ENCODE measurements at regions not wholly inside any gene's neighbourhood (a gene's known extent, or its start where the extent isn't known, plus 50 kb on each side); places are given as distances from the start of the nearest gene placed in this dataset.

- POLR2A ChIA-PET (ENCODE audit: unreplicated experiment), result no interaction called here
These were observed 465.0 kb downstream of the TDRD3 start for GRCh38 chr13:60862036-60862435.

GRCh38 chr13:60857698-60858097 lies 460.7 kb downstream of the TDRD3 start:
- Histone ChIP-seq H3K79me2 (ENCODE audit: low read depth) (no peaks in the 10 kb centered on the region), H3K36me3 (ENCODE audit: low read depth) (no peaks in the 10 kb centered on the region), H3K4me2 (no peak overlapping the region), H3K4me3 (no peak overlapping the region), H3K27me3 (ENCODE audit: insufficient read depth, low read depth) (no peaks in the 10 kb centered on the region), H3K27ac (no peak overlapping the region), H2AFZ (no peak overlapping the region), H3K9me2 (ENCODE audit: insufficient read depth) (no peaks in the 10 kb centered on the region), H4K20me1 (ENCODE audit: insufficient read depth) (no peaks in the 10 kb centered on the region), H3F3A (ENCODE audit: insufficient read depth, low read depth) (no peaks in the 10 kb centered on the region), H3K4me1 (replicated peaks; ENCODE audit: insufficient read depth) (no peaks in the 10 kb centered on the region), H3K9me3 (ENCODE audit: insufficient read depth, low read depth) (no peaks in the 10 kb centered on the region)
- intact Hi-C loops (cut with micrococcal nuclease; ENCODE audit: unreplicated experiment), result no loop called here
- TF ChIP-seq CTCF (conservative IDR thresholded peaks at IDR 0.05) (no peak), EZH2 (IDR thresholded peaks at IDR 0.05; ENCODE audit: low read depth) (no peak)
- no peak for DNase-seq
- ChIA-PET CTCF (no interaction called here), POLR2A (ENCODE audit: unreplicated experiment) (no interaction called here)
- no TSS peak for BruUV-seq (replicated peaks)

More at GRCh38 chr13:60862036-60862435, 465.0 kb downstream of the TDRD3 start:
- Histone ChIP-seq H2AFZ (no peak overlapping the region), H3K79me2 (ENCODE audit: low read depth) (no peaks in the 10 kb centered on the region), H3K9me3 (ENCODE audit: insufficient read depth, low read depth) (no peaks in the 10 kb centered on the region), H4K20me1 (ENCODE audit: insufficient read depth) (no peaks in the 10 kb centered on the region), H3F3A (ENCODE audit: insufficient read depth, low read depth) (no peaks in the 10 kb centered on the region), H3K27me3 (ENCODE audit: insufficient read depth, low read depth) (no peaks in the 10 kb centered on the region), H3K27ac (no peak overlapping the region), H3K4me2 (no peak overlapping the region), H3K9me2 (ENCODE audit: insufficient read depth) (no peaks in the 10 kb centered on the region), H3K4me1 (replicated peaks; ENCODE audit: insufficient read depth) (no peaks in the 10 kb centered on the region), H3K4me3 (no peak overlapping the region), H3K36me3 (ENCODE audit: low read depth) (no peaks in the 10 kb centered on the region)
- no TSS peak for BruUV-seq (replicated peaks)
- DNase-seq, result no peak
- intact Hi-C loops (cut with micrococcal nuclease; ENCODE audit: unreplicated experiment), result no loop called here
- CTCF ChIA-PET, result no interaction called here
- TF ChIP-seq CTCF (conservative IDR thresholded peaks at IDR 0.05) (no peak), EZH2 (IDR thresholded peaks at IDR 0.05; ENCODE audit: low read depth) (no peak)

GRCh38 chr13:60852886-60853285 lies 455.9 kb downstream of the TDRD3 start:
- Histone ChIP-seq H2AFZ (no peak overlapping the region), H3K36me3 (ENCODE audit: low read depth) (no peaks in the 10 kb centered on the region), H4K20me1 (ENCODE audit: insufficient read depth) (no peaks in the 10 kb centered on the region), H3F3A (ENCODE audit: insufficient read depth, low read depth) (no peaks in the 10 kb centered on the region), H3K9me3 (ENCODE audit: insufficient read depth, low read depth) (no peaks in the 10 kb centered on the region), H3K27ac (no peak overlapping the region), H3K4me3 (no peak overlapping the region), H3K9me2 (ENCODE audit: insufficient read depth) (no peaks in the 10 kb centered on the region), H3K4me1 (replicated peaks; ENCODE audit: insufficient read depth) (no peaks in the 10 kb centered on the region), H3K79me2 (ENCODE audit: low read depth) (no peaks in the 10 kb centered on the region), H3K4me2 (no peak overlapping the region), H3K27me3 (ENCODE audit: insufficient read depth, low read depth) (no peaks in the 10 kb centered on the region)
- CTCF ChIA-PET, result no interaction called here
- no TSS peak for BruUV-seq (replicated peaks)
- no peak for DNase-seq
- no peak for TF ChIP-seq EZH2 (IDR thresholded peaks at IDR 0.05; ENCODE audit: low read depth)
- TF ChIP-seq CTCF (conservative IDR thresholded peaks at IDR 0.05), result no peak
- intact Hi-C loops (cut with micrococcal nuclease; ENCODE audit: unreplicated experiment), result no loop called here
- POLR2A ChIA-PET (ENCODE audit: unreplicated experiment), result no interaction called here
